ENCODE measurements at regions not wholly inside any gene's neighbourhood (a gene's known extent, or its start where the extent isn't known, plus 50 kb on each side); places are given as distances from the start of the nearest gene placed in this dataset.

DNA sequence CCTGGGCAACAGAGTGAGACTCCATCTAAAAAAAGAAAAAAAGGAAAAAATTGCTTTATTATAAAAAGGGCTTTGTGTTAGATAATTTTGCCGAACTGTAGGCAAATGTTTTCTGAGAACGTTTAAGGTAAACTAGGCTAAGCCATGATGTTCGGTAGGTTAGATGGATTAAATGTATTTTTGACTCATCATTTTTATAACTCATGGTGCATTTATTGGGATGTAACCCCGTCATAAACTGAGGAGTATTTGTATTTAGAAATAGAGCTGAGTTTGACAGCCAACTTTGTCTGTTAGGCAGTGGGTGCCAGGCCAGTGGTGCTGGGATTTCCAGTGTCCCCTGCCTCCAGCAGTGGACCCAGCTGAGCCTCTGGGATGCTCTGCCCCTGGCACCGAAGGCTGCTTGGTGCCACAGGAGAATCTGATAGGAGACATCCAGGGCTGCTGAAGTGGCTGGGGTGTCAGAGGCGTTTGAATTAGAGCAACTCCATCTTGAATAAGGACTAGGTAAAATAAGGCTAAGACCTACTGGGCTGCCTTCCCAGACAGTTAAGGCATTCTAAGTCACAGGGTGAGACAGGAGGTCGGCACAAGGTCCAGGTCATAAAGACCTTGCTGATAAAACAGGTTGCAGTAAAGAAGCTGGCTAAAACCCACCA lies 114.9 kb upstream of the EEPD1 start:
- TF ChIP-seq CTCF (IDR thresholded peaks at IDR 0.05) (no peak), POLR2A (IDR thresholded peaks at IDR 0.05) (no peak)
